GM12878 (cell line): ENCODE measurements at regions not wholly inside any gene's neighbourhood (a gene's known extent, or its start where the extent isn't known, plus 50 kb on each side); places are given as distances from the start of the nearest gene placed in this dataset.

Source experiments
- CREM ChIP-seq: IDR thresholded peaks from 2 replicates; pipeline ENCODE4 v1.6.1; 2014; ENCODE audit warnings: antibody characterized with exemption, low read depth
- CUX1 ChIP-seq: IDR thresholded peaks from 2 replicates; pipeline ENCODE4 v1.6.1; 2012; ENCODE audit warnings: improper control_type of control experiment, low read depth, low read length; ENCODE audit not compliant: insufficient replicate concordance
- FOXK2 ChIP-seq: fragments of 450-650 bp; IDR thresholded peaks from 2 replicates; pipeline ENCODE4 v1.6.1; 2017; ENCODE audit warnings: mild to moderate bottlenecking, moderate library complexity
- IKZF2 ChIP-seq, 2 experiments: fragments of 450-650 bp; IDR thresholded peaks; 2 replicates each; pipeline ENCODE4 v1.6.1; 2017; ENCODE audit warnings: mild to moderate bottlenecking in 2 of 2, moderate library complexity in 2 of 2
- JUNB ChIP-seq: IDR thresholded peaks from 2 replicates; pipeline ENCODE4 v1.6.1; 2016; ENCODE audit warnings: antibody characterized with exemption, mild to moderate bottlenecking
- MLLT1 ChIP-seq: fragments of 450-650 bp; IDR thresholded peaks from 2 replicates; pipeline ENCODE4 v1.6.1; 2016; ENCODE audit warnings: mild to moderate bottlenecking
- MXI1 ChIP-seq: fragments of 150-350 bp; IDR thresholded peaks from 2 replicates; pipeline ENCODE4 v1.6.1; 2011; ENCODE audit warnings: low read depth, mild to moderate bottlenecking, inconsistent platforms, low read length, improper control_type of control experiment
- MYB ChIP-seq: fragments of 150-350 bp; IDR thresholded peaks from 2 replicates; pipeline ENCODE4 v1.6.1; 2014; ENCODE audit warnings: mild to moderate bottlenecking, low read depth, low read length, borderline replicate concordance
- RAD51 ChIP-seq: fragments of 450-650 bp; IDR thresholded peaks from 2 replicates; pipeline ENCODE4 v1.6.1; 2016; ENCODE audit warnings: moderate library complexity, mild to moderate bottlenecking, inconsistent platforms
- SP1 ChIP-seq: IDR thresholded peaks from one replicate; pipeline ENCODE4 v1.6.1; 2011; ENCODE audit warnings: low read depth, low read length
- TF ChIP-seq, protein P1 (sequence below), 3 experiments: IDR thresholded peaks in 2 of 3; conservative IDR thresholded peaks in 1 of 3; 2 replicates each; pipeline ENCODE4 v1.5.1; 2011; ENCODE audit warnings: low read depth in 3 of 3, low read length in 3 of 3, mild to moderate bottlenecking in 3 of 3, control low read depth in 2 of 3, moderate library complexity in 2 of 3, inconsistent platforms in 1 of 3, mixed read lengths in 1 of 3; ENCODE audit not compliant: control insufficient read depth in 2 of 3, insufficient read depth in 1 of 3; ENCODE audit errors: extremely low read depth in 1 of 3
- TF ChIP-seq, protein P2 (sequence below): fragments of 450-650 bp; IDR thresholded peaks from 2 replicates; pipeline ENCODE4 v1.6.1; 2017; ENCODE audit warnings: mild to moderate bottlenecking, low read depth, inconsistent platforms; ENCODE audit not compliant: poor library complexity, severe bottlenecking

DNA sequence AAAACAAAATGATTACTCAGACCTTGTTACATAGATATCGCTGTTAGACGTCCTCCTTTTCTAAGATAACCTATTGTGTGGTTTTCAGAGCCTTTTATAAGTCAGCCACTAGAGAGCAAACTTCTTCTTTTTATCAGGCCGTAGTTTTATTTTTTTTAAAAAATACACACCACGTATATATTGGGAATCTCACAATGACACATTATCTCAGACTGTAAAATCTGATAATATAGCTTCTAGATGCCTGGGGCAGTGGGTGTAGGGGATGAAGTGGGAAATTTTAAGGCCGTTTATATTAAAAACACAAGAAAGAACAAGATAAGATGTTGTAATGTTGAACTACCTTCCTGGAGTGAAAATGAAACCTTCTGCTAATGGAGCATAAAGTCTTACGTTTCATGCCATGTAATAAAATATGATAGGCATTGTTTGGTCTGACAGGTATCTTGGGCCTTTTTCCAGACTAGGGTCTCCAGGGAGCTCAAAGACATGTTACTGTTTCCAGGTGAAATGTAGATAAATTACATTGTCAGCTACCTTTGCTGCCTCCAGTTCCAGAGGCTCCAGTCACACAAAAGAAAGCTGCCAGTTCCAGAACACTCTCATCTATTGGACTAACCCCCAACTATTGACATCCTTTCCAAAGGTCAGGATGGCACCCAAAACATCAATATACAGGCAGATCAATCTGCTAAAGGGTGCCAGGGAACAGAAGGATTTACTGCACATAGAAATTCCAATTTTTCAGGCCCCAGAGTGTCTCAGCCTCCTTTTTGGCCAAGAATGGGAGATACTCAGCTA lies 130.2 kb upstream of the AKIRIN2 start (continued):
- TF ChIP-seq RAD51 (no peak), FOXK2 (no peak), MLLT1 (no peak), CUX1 (no peak), SP1 (no peak), JUNB (0 out of 2 replicates have a peak, but pooled peaks have one; percentile 29), MXI1 (no peak), CREM (0 out of 2 replicates have a peak, but pooled peaks have one; percentile 28), IKZF2 (IDR thresholded peaks at IDR 0.05) (peak in 1 of 2 experiments; percentile 31; a peak in 1 of 4 replicates), MYB (no peak)
- TF ChIP-seq, protein P1, sequence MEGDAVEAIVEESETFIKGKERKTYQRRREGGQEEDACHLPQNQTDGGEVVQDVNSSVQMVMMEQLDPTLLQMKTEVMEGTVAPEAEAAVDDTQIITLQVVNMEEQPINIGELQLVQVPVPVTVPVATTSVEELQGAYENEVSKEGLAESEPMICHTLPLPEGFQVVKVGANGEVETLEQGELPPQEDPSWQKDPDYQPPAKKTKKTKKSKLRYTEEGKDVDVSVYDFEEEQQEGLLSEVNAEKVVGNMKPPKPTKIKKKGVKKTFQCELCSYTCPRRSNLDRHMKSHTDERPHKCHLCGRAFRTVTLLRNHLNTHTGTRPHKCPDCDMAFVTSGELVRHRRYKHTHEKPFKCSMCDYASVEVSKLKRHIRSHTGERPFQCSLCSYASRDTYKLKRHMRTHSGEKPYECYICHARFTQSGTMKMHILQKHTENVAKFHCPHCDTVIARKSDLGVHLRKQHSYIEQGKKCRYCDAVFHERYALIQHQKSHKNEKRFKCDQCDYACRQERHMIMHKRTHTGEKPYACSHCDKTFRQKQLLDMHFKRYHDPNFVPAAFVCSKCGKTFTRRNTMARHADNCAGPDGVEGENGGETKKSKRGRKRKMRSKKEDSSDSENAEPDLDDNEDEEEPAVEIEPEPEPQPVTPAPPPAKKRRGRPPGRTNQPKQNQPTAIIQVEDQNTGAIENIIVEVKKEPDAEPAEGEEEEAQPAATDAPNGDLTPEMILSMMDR (IDR thresholded peaks at IDR 0.05 in 2 of 3, conservative IDR thresholded peaks at IDR 0.05 in 1 of 3; ENCODE audit: control insufficient read depth in 2 of 3, extremely low read depth in 1 of 3, insufficient read depth in 1 of 3, low read depth in 3 of 3, low read length in 3 of 3), result peak; percentile 43 to 69 (median 54); a peak in 5 of 6 replicates
- TF ChIP-seq, protein P2, sequence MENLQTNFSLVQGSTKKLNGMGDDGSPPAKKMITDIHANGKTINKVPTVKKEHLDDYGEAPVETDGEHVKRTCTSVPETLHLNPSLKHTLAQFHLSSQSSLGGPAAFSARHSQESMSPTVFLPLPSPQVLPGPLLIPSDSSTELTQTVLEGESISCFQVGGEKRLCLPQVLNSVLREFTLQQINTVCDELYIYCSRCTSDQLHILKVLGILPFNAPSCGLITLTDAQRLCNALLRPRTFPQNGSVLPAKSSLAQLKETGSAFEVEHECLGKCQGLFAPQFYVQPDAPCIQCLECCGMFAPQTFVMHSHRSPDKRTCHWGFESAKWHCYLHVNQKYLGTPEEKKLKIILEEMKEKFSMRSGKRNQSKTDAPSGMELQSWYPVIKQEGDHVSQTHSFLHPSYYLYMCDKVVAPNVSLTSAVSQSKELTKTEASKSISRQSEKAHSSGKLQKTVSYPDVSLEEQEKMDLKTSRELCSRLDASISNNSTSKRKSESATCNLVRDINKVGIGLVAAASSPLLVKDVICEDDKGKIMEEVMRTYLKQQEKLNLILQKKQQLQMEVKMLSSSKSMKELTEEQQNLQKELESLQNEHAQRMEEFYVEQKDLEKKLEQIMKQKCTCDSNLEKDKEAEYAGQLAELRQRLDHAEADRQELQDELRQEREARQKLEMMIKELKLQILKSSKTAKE, result peak; percentile 75
